ENCODE measurements at regions not wholly inside any gene's neighbourhood (a gene's known extent, or its start where the extent isn't known, plus 50 kb on each side); places are given as distances from the start of the nearest gene placed in this dataset.

DNA sequence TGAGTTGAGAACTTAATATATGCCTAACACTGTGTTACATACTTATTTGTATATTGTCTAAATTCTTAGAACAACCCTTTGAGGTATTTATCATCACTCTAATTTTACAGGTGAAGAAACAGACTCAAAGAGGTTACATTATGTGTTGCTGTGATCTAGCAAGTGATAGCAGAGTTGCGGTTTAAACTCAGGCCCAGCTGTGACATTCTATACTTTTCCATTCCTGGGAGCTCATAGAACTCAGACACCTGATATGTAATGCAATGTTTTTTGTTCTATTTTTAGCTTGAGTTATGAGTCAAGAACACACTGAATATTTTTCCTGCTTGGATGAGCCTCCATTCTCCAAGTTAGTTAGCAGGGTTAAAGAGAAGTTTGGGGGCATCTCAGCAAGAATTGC lies 449.7 kb upstream of the DDI1 start:
- Histone ChIP-seq H3K9me3 (replicated peaks in 1 of 2; ENCODE audit: control insufficient read depth in 1 of 2, insufficient read depth in 1 of 2, low read length in 2 of 2) (no peaks in the 10 kb centered on the region), H3K27ac (ENCODE audit: low read depth in 1 of 2, low read length in 2 of 2) (no peak overlapping the region), H3K79me2 (ENCODE audit: insufficient read depth, low read length) (no peaks in the 10 kb centered on the region), H3K27me3 (ENCODE audit: control insufficient read depth in 2 of 2, insufficient read depth in 2 of 2, low read length in 2 of 2) (no peaks in the 10 kb centered on the region), H3K4me2 (replicated peaks; ENCODE audit: extremely low read depth, low read length, poor library complexity, severe bottlenecking) (no peak overlapping the region), H4K20me1 (ENCODE audit: insufficient read depth, low read length) (no peaks in the 10 kb centered on the region), H3K4me1 (ENCODE audit: control insufficient read depth in 1 of 2, insufficient read depth in 2 of 2, low read length in 2 of 2) (no peaks in the 10 kb centered on the region), H2AFZ (ENCODE audit: insufficient read depth, low read depth, low read length, poor library complexity, severe bottlenecking) (no peak overlapping the region), H3K9ac (ENCODE audit: insufficient read depth, low read length, poor library complexity, severe bottlenecking) (no peak overlapping the region), H3K4me3 (replicated peaks in 1 of 3; ENCODE audit: low read depth in 2 of 3, low read length in 3 of 3) (no peak overlapping the region), H3K36me3 (replicated peaks in 1 of 2; ENCODE audit: control insufficient read depth in 1 of 2, insufficient read depth in 2 of 2, low read length in 2 of 2) (no peaks in the 10 kb centered on the region)
- DNase-seq: no peak
- no CpG with 5 or more reads among the region's 1 CpG for WGBS (ENCODE audit: insufficient coverage)
- peaks cover 0 to 3% (median 1%) of the 10 kb centered on the region in 3 donors for H3K27me3 Mint-ChIP-seq (ENCODE audit: low read depth in 3 of 3)
- no peak overlapping the region for H3K4me3 Mint-ChIP-seq
- no peaks in the 10 kb centered on the region for H3K36me3 Mint-ChIP-seq
- H3K27ac Mint-ChIP-seq: no peak overlapping the region
- intact Hi-C loops (cut with micrococcal nuclease): no loop called here
- TF ChIP-seq, protein P1, sequence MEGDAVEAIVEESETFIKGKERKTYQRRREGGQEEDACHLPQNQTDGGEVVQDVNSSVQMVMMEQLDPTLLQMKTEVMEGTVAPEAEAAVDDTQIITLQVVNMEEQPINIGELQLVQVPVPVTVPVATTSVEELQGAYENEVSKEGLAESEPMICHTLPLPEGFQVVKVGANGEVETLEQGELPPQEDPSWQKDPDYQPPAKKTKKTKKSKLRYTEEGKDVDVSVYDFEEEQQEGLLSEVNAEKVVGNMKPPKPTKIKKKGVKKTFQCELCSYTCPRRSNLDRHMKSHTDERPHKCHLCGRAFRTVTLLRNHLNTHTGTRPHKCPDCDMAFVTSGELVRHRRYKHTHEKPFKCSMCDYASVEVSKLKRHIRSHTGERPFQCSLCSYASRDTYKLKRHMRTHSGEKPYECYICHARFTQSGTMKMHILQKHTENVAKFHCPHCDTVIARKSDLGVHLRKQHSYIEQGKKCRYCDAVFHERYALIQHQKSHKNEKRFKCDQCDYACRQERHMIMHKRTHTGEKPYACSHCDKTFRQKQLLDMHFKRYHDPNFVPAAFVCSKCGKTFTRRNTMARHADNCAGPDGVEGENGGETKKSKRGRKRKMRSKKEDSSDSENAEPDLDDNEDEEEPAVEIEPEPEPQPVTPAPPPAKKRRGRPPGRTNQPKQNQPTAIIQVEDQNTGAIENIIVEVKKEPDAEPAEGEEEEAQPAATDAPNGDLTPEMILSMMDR (IDR thresholded peaks at IDR 0.05): no peak
- peaks cover 0 to 2% (median 0%) of the 10 kb centered on the region in 7 donors for H3K9me3 Mint-ChIP-seq
- no peaks in the 10 kb centered on the region for H3K4me1 Mint-ChIP-seq

DNA sequence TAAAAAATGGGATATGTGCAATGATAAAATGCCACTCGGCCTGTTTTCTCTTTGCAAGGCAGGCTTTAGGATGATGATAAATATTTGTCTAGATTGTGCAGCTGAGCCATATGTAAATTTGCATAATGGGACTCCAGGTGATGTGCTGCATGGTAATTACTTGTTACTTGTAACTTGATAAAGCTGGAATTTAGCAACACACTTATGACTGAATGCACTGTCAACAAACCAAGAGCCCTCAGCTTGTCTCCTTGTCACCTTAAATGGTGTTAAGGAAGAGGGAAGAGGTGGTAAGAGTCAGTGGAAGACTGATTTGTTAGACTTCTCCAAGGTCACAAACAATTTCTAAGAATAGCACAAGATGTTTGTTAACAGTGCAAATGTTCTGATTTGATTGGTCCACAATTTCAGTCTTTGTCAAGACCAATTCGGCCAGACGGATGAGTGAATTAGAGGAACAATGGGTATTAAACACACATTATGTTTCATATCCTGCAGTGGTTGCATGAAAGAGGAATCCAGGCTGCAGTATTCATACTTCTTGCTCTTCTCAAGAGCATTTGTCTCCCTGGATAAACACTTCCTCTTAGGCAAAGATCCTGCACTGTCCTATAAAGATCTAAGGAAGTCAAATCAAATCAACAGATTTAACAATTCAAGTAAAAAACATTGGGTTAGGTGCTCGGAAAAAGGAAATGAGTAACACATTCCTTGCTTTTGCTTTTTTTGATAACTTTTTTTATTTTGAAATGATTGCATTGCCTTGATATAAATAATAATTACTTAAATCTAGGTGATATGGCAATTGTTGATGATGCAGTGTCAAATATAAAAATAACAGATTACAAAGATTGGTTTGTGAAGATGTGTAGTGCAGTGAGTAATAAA lies 448.3 kb upstream of the DDI1 start:
- no peak overlapping the region for H3K27ac Mint-ChIP-seq
- DNase-seq: no peak
- H3K9me3 Mint-ChIP-seq: peaks cover 0 to 2% (median 0%) of the 10 kb centered on the region in 7 donors
- Histone ChIP-seq H3K9ac (ENCODE audit: insufficient read depth, low read length, poor library complexity, severe bottlenecking) (no peak overlapping the region), H3K4me3 (replicated peaks in 1 of 3; ENCODE audit: low read depth in 2 of 3, low read length in 3 of 3) (no peak overlapping the region), H2AFZ (ENCODE audit: insufficient read depth, low read depth, low read length, poor library complexity, severe bottlenecking) (no peak overlapping the region), H3K9me3 (replicated peaks in 1 of 2; ENCODE audit: control insufficient read depth in 1 of 2, insufficient read depth in 1 of 2, low read length in 2 of 2) (no peaks in the 10 kb centered on the region), H3K27me3 (ENCODE audit: control insufficient read depth in 2 of 2, insufficient read depth in 2 of 2, low read length in 2 of 2) (no peaks in the 10 kb centered on the region), H3K36me3 (replicated peaks in 1 of 2; ENCODE audit: control insufficient read depth in 1 of 2, insufficient read depth in 2 of 2, low read length in 2 of 2) (no peaks in the 10 kb centered on the region), H3K4me1 (ENCODE audit: control insufficient read depth in 1 of 2, insufficient read depth in 2 of 2, low read length in 2 of 2) (no peaks in the 10 kb centered on the region), H3K4me2 (replicated peaks; ENCODE audit: extremely low read depth, low read length, poor library complexity, severe bottlenecking) (no peak overlapping the region), H3K79me2 (ENCODE audit: insufficient read depth, low read length) (no peaks in the 10 kb centered on the region), H3K27ac (ENCODE audit: low read depth in 1 of 2, low read length in 2 of 2) (no peak overlapping the region), H4K20me1 (ENCODE audit: insufficient read depth, low read length) (no peaks in the 10 kb centered on the region)
- 100% methylated on average over 1 of the region's 4 CpGs for WGBS (ENCODE audit: insufficient coverage)
- TF ChIP-seq, protein P1 (IDR thresholded peaks at IDR 0.05): no peak
- H3K4me1 Mint-ChIP-seq: no peaks in the 10 kb centered on the region
- no peak overlapping the region for H3K4me3 Mint-ChIP-seq
- intact Hi-C loops (cut with micrococcal nuclease): no loop called here
- H3K36me3 Mint-ChIP-seq: no peaks in the 10 kb centered on the region
- peaks cover 0 to 3% (median 1%) of the 10 kb centered on the region in 3 donors for H3K27me3 Mint-ChIP-seq (ENCODE audit: low read depth in 3 of 3)
